ENCODE measurements at regions not wholly inside any gene's neighbourhood (a gene's known extent, or its start where the extent isn't known, plus 50 kb on each side); places are given as distances from the start of the nearest gene placed in this dataset.

DNA sequence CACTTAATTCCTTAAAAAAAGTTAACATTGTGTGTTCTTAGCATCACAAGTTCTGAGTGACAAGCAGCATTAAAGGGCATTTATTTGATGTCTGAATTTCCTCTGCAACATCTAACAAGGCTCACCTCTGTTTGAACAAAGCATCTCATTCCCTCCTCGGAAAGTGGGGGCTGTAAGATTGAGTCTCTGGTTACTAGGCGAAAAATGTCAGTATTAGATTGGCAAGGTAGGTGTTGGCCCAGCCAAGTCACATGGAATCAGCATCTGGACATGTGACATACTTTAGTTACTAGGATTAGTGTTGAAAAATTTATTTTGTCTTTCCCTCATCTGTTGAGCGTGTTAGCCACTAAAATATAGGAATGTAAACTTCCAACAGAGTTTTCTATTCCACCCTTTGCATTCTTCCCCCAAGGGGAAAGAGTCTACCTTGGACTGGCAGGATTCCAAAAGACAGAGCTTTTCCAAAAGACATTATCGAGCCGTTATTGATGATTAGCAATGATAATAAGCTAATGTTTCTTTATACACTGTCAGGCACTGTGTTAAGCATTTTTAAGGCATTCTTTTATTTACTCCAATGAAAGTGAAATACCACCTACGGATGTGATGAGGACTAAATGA, 194.9 kb upstream of the BTG1 start:
- TF ChIP-seq POLR2A (IDR thresholded peaks at IDR 0.05; ENCODE audit: low read depth, low read length) (no peak), POLR2AphosphoS5 (IDR thresholded peaks at IDR 0.05; ENCODE audit: low read depth, low read length) (no peak), TAF1 (IDR thresholded peaks at IDR 0.05; ENCODE audit: borderline replicate concordance, low read depth, low read length) (no peak)
